ENCODE measurements at regions not wholly inside any gene's neighbourhood (a gene's known extent, or its start where the extent isn't known, plus 50 kb on each side); places are given as distances from the start of the nearest gene placed in this dataset.

- TF ChIP-seq CTCF (IDR thresholded peaks at IDR 0.05; ENCODE audit: low read depth, low read length), result no peak
- no peaks in the 10 kb centered on the region for H3K36me3 ChIP-seq
- peaks cover 8% of the 10 kb centered on the region for H3K4me1 ChIP-seq
- no peaks in the 10 kb centered on the region for H3K27me3 ChIP-seq
- no peaks in the 10 kb centered on the region for H3K9me3 ChIP-seq
- DNase-seq, result no peak
- no peak overlapping the region for H3K4me3 ChIP-seq (ENCODE audit: low read depth, low read length)
Observed at GRCh38 chr21:24223624-24224023, 1383.7 kb downstream of the MRPL39 start.

- H3K9me3 ChIP-seq, result no peaks in the 10 kb centered on the region; the same call in 1 of the 2 replicates
- peaks cover 8% of the 10 kb centered on the region for H3K4me1 ChIP-seq
Observed at GRCh38 chr21:24222676-24223075, 1384.6 kb downstream of the MRPL39 start.

GRCh38 chr21:24220446-24220845, 1386.8 kb downstream of the MRPL39 start:
- peaks cover 8% of the 10 kb centered on the region for H3K4me1 ChIP-seq
- no peak overlapping the region for H3K4me3 ChIP-seq (ENCODE audit: low read depth, low read length)
- no peak for TF ChIP-seq CTCF (IDR thresholded peaks at IDR 0.05; ENCODE audit: low read depth, low read length)
- no peaks in the 10 kb centered on the region for H3K36me3 ChIP-seq
- DNase-seq, result peak; percentile 23
- H3K9me3 ChIP-seq, result no peaks in the 10 kb centered on the region; the same call in 1 of the 2 replicates
- no peaks in the 10 kb centered on the region for H3K27me3 ChIP-seq

More at GRCh38 chr21:24222676-24223075, 1384.6 kb downstream of the MRPL39 start:
- Histone ChIP-seq H3K4me3 (ENCODE audit: low read depth, low read length) (no peak overlapping the region), H3K27me3 (no peaks in the 10 kb centered on the region), H3K36me3 (no peaks in the 10 kb centered on the region)
- DNase-seq, result no peak
- no peak for TF ChIP-seq CTCF (IDR thresholded peaks at IDR 0.05; ENCODE audit: low read depth, low read length)

GRCh38 chr21:24217151-24217550, 1390.1 kb downstream of the MRPL39 start:
- no peak for TF ChIP-seq CTCF (IDR thresholded peaks at IDR 0.05; ENCODE audit: low read depth, low read length)
- H3K27me3 ChIP-seq, result no peaks in the 10 kb centered on the region
- peaks cover 8% of the 10 kb centered on the region for H3K4me1 ChIP-seq

GRCh38 chr21:24210130-24210529, 1397.2 kb downstream of the MRPL39 start:
- H3K27me3 ChIP-seq, result no peaks in the 10 kb centered on the region
- TF ChIP-seq CTCF (IDR thresholded peaks at IDR 0.05; ENCODE audit: low read depth, low read length), result no peak
- no peaks in the 10 kb centered on the region for H3K9me3 ChIP-seq
- DNase-seq, result no peak
- H3K4me3 ChIP-seq (ENCODE audit: low read depth, low read length), result no peak overlapping the region
- no peaks in the 10 kb centered on the region for H3K36me3 ChIP-seq
- H3K4me1 ChIP-seq, result peaks cover 5% of the 10 kb centered on the region

More at GRCh38 chr21:24217151-24217550, 1390.1 kb downstream of the MRPL39 start:
- DNase-seq, result no peak
- Histone ChIP-seq H3K4me3 (ENCODE audit: low read depth, low read length) (no peak overlapping the region), H3K36me3 (no peaks in the 10 kb centered on the region), H3K9me3 (no peaks in the 10 kb centered on the region; the same call in 1 of the 2 replicates)

- Histone ChIP-seq H3K4me3 (ENCODE audit: low read depth, low read length) (no peak overlapping the region), H3K9me3 (no peaks in the 10 kb centered on the region), H3K27me3 (no peaks in the 10 kb centered on the region), H3K4me1 (peaks cover 8% of the 10 kb centered on the region), H3K36me3 (no peaks in the 10 kb centered on the region)
- no peak for TF ChIP-seq CTCF (IDR thresholded peaks at IDR 0.05; ENCODE audit: low read depth, low read length)
- no peak for DNase-seq
Observed at GRCh38 chr21:24208562-24209260, 1398.6 kb downstream of the MRPL39 start.
